ENCODE measurements at regions not wholly inside any gene's neighbourhood (a gene's known extent, or its start where the extent isn't known, plus 50 kb on each side); places are given as distances from the start of the nearest gene placed in this dataset.

DNA sequence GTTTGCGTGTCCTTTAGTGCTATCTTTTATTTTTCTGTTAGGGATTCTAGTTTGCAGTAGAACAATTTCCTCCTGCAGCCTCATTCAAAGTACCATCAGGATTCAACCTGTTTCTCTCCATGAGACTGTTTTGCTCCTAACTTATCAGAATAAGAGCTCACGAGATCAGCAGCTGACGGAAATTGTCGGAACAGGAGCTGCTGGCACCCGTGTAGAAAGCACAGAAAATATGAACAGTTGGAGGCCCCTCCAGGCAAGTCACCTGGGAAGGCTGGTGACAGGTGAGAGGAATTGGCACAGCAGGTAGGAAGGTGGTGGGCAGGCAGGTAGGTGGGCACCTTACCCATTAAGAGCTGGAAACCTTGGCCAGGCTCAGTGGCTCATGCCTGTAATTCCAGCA lies 368.6 kb downstream of the CDH26 start:
- TF ChIP-seq, protein P1, sequence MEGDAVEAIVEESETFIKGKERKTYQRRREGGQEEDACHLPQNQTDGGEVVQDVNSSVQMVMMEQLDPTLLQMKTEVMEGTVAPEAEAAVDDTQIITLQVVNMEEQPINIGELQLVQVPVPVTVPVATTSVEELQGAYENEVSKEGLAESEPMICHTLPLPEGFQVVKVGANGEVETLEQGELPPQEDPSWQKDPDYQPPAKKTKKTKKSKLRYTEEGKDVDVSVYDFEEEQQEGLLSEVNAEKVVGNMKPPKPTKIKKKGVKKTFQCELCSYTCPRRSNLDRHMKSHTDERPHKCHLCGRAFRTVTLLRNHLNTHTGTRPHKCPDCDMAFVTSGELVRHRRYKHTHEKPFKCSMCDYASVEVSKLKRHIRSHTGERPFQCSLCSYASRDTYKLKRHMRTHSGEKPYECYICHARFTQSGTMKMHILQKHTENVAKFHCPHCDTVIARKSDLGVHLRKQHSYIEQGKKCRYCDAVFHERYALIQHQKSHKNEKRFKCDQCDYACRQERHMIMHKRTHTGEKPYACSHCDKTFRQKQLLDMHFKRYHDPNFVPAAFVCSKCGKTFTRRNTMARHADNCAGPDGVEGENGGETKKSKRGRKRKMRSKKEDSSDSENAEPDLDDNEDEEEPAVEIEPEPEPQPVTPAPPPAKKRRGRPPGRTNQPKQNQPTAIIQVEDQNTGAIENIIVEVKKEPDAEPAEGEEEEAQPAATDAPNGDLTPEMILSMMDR (IDR thresholded peaks at IDR 0.05; ENCODE audit: borderline replicate concordance, extremely low read depth, insufficient read depth): no peak
- Histone ChIP-seq H3K27ac (ENCODE audit: low read depth in 2 of 2, low read length in 2 of 2) (no peak overlapping the region), H3K9ac (ENCODE audit: low read length in 3 of 3) (no peak overlapping the region), H3K9me3 (ENCODE audit: control insufficient read depth in 2 of 3, insufficient read depth in 1 of 3, low read length in 3 of 3) (no peaks in the 10 kb centered on the region), H3K4me1 (ENCODE audit: control insufficient read depth in 2 of 3, insufficient read depth in 2 of 3, low read depth in 1 of 3, low read length in 3 of 3) (no peaks in the 10 kb centered on the region), H3K4me3 (ENCODE audit: low read length in 3 of 3) (no peak overlapping the region), H3K36me3 (ENCODE audit: control insufficient read depth in 2 of 3, insufficient read depth in 3 of 3, low read length in 3 of 3) (no peaks in the 10 kb centered on the region), H3K27me3 (ENCODE audit: control insufficient read depth, insufficient read depth, low read length) (no peaks in the 10 kb centered on the region)
- intact Hi-C loops (cut with DNase I): no loop called here
- no peak for FAIRE-seq
- no peak for DNase-seq

DNA sequence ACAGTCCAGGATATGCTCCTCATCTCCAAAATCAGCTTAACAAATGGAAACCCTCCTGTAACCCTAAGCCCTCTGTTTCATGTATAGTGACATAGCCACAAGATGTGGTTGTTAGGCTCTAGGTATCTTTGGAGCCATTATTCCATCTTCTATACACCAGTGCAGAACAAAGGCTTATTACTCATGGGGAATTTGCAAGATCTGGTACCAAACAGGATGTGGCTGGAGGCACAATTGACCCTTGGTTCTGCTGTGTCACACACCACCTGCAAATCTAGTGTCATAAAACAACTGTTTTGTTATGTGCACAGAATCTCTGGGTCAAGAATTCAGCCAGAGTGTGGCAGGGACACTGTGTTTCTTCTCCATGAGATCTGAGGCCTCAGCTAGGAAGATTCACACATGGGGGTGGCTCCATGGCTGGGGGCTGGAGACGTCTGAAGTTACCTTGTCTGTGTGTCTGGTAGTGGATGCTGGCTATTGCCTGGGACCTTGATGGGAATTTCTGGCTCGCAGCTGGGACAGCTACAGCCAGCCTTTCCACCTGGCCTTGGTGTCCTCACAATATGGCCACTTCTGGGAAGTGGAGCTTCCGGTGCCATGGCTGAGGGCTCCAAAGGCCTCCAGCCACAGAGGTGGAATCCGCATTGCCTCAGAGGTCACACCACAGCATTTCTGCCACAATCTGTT lies 369.9 kb downstream of the CDH26 start:
- Histone ChIP-seq H3K4me3 (ENCODE audit: low read length in 3 of 3) (no peak overlapping the region), H3K9me3 (ENCODE audit: control insufficient read depth in 2 of 3, insufficient read depth in 1 of 3, low read length in 3 of 3) (no peaks in the 10 kb centered on the region), H3K9ac (ENCODE audit: low read length in 3 of 3) (no peak overlapping the region), H3K4me1 (ENCODE audit: control insufficient read depth in 2 of 3, insufficient read depth in 2 of 3, low read depth in 1 of 3, low read length in 3 of 3) (no peaks in the 10 kb centered on the region), H3K27me3 (ENCODE audit: control insufficient read depth, insufficient read depth, low read length) (no peaks in the 10 kb centered on the region), H3K27ac (ENCODE audit: low read depth in 2 of 2, low read length in 2 of 2) (no peak overlapping the region), H3K36me3 (ENCODE audit: control insufficient read depth in 2 of 3, insufficient read depth in 3 of 3, low read length in 3 of 3) (no peaks in the 10 kb centered on the region)
- no peak for FAIRE-seq
- TF ChIP-seq, protein P1 (IDR thresholded peaks at IDR 0.05; ENCODE audit: borderline replicate concordance, extremely low read depth, insufficient read depth): no peak
- intact Hi-C loops (cut with DNase I): no loop called here
- no peak for DNase-seq

DNA sequence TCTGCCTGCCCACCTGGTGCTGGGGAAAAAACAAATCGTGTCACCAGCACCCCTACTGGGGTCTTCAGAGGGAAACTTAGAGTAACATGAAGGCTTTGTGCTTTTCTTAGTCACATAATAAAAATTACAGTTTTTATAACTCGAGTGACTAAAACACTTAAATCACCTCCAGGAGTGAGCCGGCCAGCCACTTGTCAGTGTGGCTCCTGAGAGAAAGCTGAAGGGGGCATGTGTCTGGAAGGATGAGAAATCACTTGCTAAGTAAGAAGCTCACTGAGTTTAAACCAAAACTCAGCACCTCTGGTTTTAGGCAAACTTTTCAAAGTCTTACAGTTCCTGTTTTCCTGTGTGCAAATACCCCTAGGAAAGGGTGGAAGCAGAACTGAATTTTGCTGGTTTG lies 372.2 kb downstream of the CDH26 start:
- Histone ChIP-seq H3K27me3 (ENCODE audit: control insufficient read depth, insufficient read depth, low read length) (no peaks in the 10 kb centered on the region), H3K4me1 (ENCODE audit: control insufficient read depth in 2 of 3, insufficient read depth in 2 of 3, low read depth in 1 of 3, low read length in 3 of 3) (no peaks in the 10 kb centered on the region), H3K27ac (ENCODE audit: low read depth in 2 of 2, low read length in 2 of 2) (no peak overlapping the region), H3K9me3 (ENCODE audit: control insufficient read depth in 2 of 3, insufficient read depth in 1 of 3, low read length in 3 of 3) (no peaks in the 10 kb centered on the region), H3K36me3 (ENCODE audit: control insufficient read depth in 2 of 3, insufficient read depth in 3 of 3, low read length in 3 of 3) (no peaks in the 10 kb centered on the region), H3K4me3 (ENCODE audit: low read length in 3 of 3) (no peak overlapping the region), H3K9ac (ENCODE audit: low read length in 3 of 3) (no peak overlapping the region)
- FAIRE-seq: no peak
- intact Hi-C loops (cut with DNase I): no loop called here
- DNase-seq: no peak
- TF ChIP-seq, protein P1 (IDR thresholded peaks at IDR 0.05; ENCODE audit: borderline replicate concordance, extremely low read depth, insufficient read depth): no peak

All from kidney (tissue), 13 donors.